HG02885 (cell line): ENCODE measurements at regions not wholly inside any gene's neighbourhood (a gene's known extent, or its start where the extent isn't known, plus 50 kb on each side); places are given as distances from the start of the nearest gene placed in this dataset.

ENCODE experiments used
- ATAC-seq: cut with Tn5 transposase; IDR thresholded peaks from one replicate; pipeline ENCODE4 v1.9.1; 2021; ENCODE audit warnings: mild to moderate bottlenecking; ENCODE audit not compliant: unreplicated experiment, poor library complexity

DNA sequence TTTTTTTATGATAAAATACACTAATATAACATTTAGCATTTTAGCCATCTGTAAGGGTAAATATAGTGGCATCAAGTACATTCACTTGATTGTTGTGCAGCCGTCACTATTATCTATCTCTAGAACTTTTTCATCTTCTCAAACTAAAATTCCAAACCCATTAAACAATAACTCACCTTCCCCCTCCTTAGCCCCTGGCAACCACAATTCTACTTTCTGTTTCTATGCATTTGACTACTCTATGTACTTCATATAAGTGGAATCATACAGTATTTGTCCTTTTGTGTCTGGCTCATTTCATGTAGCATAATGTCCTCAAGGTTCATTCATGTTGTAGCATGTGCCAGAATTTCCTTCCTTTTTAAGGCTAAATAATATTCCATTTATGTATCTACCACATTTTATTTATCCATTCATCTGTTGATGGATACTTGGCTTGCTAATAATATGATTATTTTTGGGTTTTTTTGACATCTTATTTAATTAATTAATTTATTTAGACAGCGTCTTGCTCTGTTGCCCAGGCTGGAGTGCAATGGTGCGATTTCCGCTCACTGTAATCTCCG, 69.6 kb upstream of the MACF1 start:
- ATAC-seq, result no peak

DNA sequence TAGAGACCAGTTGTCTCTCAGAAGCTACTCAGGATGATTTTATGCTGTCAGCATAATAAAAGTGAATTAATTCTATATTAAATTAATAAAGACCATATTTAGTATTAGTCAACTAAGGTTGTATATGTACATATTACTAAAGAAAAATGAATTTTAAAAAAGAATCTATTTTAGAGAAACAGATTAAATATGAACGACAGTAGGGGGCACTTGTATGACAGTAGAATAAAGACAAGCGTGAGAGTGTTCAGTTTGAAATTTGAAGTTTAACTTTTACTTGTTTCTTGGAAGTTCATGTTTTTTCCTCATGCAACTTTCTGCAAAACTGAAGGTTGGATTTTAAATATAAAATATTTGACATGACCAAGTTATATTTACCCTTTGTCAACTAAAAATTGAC, 67.9 kb upstream of the MACF1 start:
- ATAC-seq, result no peak

DNA sequence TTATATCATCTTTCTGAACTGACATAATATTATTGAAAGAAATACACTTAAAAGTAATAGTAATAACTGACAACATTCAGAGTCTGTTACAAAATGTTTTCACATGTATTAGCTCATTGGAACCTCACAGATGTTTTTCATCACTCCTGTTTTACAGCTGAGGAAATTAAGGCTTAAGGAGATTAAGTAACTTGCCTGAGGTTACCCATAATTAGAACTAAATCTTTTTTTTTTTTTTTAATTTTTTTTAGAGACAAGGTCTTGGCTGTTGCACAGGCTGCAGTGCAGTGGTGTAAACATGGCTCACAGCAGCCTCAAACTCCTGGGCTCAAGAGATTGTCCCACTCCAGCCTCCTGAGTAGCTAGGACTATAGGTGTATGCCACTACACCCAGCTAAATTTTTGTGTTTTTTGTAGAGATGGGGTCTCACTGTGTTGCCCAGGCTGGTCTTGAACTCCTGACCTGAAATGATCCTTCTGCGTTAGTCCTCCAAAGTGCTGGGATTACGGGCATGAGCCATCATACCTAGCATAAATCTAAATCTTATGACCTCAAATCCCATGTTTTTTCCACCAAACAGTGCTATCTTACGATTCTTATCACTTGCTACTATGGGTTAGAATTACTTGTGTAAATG, 64.7 kb upstream of the MACF1 start:
- ATAC-seq, result no peak

- ATAC-seq, result no peak
Measured at GRCh38 chr1:39141925-39142324, 62.6 kb upstream of the MACF1 start.

DNA sequence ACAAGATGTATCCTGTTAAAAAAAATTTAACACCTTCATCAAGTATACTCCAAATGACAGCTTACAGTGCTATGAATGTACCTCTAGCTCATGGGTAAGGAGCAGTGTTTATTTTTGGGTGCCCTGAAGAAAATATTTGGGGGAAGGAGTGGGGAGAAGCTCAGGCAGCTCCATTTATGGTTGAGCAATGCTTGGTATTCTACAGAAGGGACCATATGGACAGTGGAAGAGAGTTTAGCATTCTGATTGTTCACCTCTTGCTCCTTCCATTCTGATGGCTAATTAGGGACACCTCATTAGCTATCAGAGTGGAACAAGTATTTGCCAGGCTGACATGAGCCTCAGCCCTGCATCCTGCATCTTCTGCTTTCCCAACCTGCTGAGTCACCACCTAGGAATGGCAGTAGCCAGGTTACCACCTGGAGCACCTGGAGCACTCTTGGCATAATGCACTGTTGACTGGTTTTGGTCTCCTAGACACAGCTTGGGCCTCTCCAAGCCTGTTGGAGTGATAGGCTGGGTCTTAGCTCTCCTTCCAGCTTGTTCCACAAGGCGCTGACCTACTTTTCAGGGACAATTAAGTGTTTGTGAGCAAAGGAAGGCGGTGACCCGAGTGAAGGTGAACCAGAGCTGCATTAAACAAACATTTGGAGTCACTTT, 62.0 kb upstream of the MACF1 start:
- ATAC-seq, result no peak

DNA sequence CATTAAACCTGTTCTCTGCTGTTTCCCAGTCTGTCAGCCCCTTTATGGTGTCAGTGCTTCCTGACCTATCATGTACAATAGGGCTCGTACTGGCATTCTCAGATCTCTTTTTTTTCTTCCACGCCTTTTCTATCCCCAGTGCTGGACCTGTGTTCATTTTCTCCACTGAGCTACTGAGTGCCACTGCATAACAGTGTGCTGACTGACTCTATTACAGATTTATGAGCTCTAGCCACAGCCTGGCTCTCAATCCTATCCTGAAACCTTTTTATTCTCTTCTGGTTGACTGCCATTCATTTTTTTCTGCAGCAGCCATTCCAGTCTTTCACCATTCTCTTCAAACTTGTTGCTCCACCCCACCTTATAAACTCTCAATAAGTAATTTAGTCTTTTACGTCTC, 59.6 kb upstream of the MACF1 start:
- ATAC-seq, result no peak

- ATAC-seq, result no peak
Measured at GRCh38 chr1:39145331-39145965, 59.0 kb upstream of the MACF1 start.

GRCh38 chr1:39146681-39147080, 57.8 kb upstream of the MACF1 start:
- no peak for ATAC-seq

DNA sequence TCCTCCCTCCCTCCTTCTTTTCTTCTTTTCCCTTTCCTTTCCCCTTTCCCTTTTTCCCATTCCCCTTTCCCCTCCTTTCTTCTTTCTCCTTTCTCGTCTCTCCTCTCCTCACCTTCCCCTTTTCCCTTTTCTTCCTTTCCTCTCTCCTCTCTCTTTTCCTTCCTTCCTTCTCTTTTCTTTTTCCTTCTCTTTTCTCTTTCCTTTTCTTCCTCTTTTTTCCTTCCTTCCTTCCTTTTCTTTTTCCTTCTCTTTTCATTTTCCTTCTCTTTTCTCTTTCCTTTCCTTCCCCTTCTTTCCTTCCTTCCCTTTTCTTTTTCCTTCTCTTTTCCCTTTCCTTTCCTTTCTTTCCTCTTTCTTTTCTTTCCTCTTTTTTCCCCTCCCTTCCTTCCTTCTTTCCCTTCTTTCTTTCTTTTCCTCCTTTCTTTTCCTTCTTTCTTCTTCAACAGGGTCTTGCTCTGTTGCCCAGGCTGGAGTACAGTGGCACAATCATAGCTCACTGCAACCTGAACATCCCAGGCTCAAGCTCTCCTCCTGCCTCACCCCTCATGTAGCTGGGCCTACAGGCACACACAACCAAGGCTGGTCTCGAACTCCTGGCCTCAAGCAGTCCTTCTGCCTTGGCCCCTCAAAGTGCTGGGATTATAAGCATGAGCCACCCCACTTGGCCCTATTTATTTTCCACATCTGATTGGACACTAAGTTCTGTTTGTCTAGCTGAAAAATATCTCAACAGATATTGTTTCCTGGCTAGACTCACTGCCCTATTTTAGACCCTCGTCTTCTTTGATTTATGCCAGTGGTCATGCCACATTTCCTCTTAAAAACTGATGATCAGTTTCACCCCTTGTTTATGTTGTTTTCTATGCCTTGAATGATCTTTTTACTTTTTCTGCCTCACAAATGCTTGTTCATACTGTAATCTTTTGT, 57.1 kb upstream of the MACF1 start:
- no peak for ATAC-seq

DNA sequence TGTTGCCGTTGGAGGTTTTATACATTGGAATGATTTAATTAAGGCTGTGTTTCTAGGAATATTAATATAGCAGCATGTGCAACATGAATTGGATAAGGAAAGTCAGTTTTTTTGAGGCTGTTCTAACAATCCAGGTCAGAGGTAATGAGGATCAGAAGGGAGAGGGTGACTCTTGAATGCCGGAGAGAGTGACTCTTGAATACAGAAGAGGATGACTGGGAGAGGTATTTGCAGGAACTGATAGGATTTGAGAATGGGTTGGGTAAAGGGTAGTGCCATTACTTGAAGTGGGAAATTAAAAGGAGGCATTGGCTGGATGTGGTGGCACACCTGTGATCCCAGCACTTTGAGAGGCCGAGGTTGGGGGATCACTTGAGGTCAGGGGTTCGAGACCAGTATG, 55.6 kb upstream of the MACF1 start:
- no peak for ATAC-seq

DNA sequence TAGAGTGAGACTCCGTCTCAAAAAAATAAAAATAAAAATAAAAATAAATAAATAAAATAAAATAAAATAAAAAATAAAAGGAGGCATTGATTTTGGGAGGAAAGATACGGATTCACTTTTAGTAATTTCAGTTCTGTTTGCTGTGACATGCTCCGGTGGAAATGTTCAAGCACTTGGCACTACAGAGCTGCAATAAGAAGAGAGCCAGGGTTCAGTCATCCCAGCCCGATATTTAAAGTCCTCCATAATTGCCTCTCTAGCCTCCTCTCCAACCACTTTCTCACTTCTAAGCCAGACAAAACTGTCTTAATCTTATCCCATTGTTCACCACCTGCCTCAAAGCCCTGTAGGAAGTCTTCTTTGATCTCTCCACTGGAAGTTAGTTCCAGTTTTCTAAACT, 55.0 kb upstream of the MACF1 start:
- no peak for ATAC-seq

DNA sequence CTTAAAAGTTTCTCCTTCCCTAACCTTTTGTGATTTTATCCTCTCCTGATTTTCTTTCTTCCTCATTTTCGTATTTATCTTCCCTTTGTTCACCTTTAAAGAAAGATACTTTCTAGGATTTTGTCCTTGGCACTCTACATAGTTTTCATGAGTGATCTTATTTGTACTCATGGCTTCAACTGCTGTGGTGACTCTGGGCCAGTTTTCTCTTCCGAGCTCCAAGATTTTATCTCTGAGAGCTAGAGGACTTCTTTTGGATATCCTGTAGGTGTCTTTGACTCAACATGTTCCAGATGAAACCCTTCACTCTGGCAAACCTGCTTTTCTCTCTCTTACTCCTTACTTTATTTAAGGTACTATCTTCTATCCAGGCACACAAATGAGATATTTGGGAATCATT, 53.7 kb upstream of the MACF1 start:
- ATAC-seq, result no peak

DNA sequence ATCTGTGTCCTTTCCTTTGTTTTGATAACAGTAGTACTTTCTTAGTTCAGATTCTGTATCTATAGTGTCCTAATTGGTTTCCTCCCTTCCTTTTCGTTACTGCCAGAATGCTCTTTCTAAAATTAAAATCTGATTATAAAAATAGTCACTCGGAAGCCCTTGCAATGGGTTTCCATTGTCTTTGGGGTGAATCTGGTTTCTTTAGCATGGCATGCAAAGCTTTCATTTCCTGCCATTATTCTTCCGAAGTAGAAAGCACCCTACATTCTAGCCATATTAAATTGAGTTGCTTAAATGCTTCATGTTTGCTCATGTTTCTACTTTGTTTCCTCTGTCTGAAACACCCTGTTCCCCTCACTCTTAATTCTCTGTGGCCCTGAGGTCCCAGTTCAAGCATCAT, 53.2 kb upstream of the MACF1 start:
- no peak for ATAC-seq

GRCh38 chr1:39152923-39153322, 51.6 kb upstream of the MACF1 start:
- no peak for ATAC-seq

- ATAC-seq, result no peak
Measured at GRCh38 chr1:39153684-39154083, 50.8 kb upstream of the MACF1 start.

- no peak for ATAC-seq
Measured at GRCh38 chr1:39154553-39155421, 49.7 kb upstream of the MACF1 start.
